Posterior vena cava (tissue), 2 donors: ENCODE measurements at regions not wholly inside any gene's neighbourhood (a gene's known extent, or its start where the extent isn't known, plus 50 kb on each side); places are given as distances from the start of the nearest gene placed in this dataset.

Experiments
- DNase-seq: peaks from one replicate; pipeline ENCODE4 v3.0.0-alpha.2; 2020; ENCODE audit warnings: low spot score
- intact Hi-C, 2 donors: fragments of 100-400 bp; cut with DNase I; formaldehyde crosslinking; loops; one replicate each; pipeline versions ENCODE4 v1.14.1 to v1.14.2; 2022 to 2023
- donor health status: DM: yes; HTN: yes; CAD: no.
- donor health status: DM: yes; HTN: yes; CAD: no.

DNA sequence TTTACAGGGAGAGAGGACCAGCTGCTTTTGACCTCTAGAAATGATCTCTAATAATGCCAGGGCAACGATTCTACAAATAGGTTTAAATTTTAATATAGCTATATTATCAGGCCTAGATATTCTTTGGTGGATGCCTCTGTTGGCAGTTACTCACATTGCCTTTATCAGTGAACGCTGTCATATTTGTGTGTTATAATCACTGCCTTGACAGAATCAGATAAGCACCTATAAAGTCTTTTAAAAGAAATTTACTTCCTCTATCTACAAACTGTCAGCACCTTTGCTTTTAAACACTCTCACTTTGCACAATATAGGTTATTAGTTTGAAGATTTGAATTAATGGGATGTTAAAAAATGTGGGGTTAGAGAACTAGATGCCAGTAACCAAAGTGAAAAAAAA is 324.1 kb downstream of the ZIC1 start:
- intact Hi-C loops = no loop called here
- no peak for DNase-seq

DNA sequence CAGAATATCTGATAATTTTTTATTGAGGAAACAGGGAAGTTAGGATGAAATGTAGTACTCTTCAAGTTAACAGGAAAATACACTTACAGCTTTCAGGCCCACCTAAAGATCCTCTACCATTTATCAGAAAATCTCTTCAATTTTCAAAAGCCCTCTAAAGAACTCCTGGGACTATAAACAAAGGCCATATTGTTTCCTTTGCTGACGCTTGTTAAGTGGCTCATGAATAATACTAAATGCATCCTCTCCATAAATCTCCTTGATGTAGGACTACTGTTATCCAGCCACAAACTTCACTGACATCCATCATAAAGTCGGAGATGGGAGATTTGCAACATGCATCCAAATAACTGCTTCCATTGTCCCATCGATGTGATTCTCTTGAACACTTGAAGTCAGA is 326.5 kb downstream of the ZIC1 start:
- no peak for DNase-seq
- intact Hi-C loops = no loop called here

DNA sequence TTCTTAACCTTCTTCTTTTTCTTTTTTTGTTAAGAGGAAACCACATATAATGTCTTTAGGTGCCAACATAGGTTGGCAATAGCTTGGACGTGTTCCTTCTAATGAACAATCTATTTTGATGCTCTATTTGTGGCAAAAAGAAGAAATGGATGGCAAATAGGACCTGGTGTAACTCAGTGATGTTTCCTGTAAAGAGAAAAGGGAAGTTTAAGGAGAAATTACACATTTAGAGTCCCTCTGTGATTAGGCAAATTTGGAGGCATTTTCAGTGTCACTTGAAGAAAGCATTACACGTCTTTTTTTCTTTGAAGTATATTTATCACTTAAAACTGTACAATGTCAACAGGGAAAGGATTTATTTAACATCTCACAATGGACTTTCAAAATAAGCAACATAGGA is 327.1 kb downstream of the ZIC1 start:
- DNase-seq = no peak
- intact Hi-C loops = no loop called here

DNA sequence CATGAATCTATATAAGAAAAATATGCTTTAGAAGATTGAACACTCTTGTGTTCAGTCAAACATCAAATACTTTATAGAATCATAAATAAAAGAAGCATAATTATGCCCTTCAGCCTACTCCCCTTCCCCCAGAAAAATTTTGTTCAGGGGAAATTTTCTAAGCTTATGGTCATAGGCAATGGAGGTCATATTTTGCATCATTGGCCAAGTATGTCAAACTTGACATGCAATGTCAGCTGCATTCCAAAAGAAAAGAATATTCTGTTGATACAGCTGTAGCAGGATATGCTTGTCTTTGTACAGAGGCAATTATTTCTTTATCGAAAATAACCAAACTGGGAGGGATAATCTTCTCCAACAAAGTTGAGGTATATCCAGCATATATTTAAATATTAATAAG is 328.2 kb downstream of the ZIC1 start:
- DNase-seq = no peak
- intact Hi-C loops = no loop called here

DNA sequence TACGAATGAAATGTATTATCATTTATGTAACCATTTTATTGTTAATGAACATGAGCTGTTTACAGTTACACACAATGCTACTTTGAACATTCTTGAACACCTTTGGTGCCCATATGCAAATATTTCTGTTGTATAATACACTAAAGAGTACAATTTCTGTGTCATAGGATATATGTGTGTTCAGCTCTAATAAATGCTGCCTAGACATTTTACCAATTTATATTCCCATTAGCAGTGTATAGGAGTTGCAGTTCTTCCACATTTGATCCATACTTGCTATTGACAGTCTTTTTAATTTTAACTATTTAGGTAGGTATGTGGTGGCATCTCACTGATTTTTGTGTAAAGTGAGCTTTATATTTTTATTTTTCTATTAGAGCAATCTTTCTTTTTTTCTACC is 331.8 kb downstream of the ZIC1 start:
- DNase-seq = no peak
- intact Hi-C loops = no loop called here

DNA sequence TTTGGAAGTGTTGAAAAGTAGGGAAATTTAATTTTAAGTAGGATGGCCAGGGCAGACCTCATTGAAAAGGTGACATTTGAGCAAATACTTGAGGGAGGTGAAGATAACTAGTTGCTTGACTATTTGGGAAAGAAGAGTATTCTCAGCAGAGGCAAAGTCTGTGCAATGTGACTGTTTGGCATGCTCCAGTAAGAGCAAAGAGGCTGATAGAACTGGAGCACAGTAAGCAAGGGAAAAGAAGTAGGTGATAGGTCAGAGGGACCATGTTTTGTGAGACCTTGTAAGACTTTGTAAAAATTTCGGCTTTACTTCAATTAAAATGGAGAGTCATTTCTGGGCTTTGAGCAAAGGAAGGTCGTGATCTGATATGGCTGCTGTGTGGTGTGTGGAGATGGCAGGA is 335.8 kb downstream of the ZIC1 start:
- intact Hi-C loops = no loop called here
- no peak for DNase-seq

DNA sequence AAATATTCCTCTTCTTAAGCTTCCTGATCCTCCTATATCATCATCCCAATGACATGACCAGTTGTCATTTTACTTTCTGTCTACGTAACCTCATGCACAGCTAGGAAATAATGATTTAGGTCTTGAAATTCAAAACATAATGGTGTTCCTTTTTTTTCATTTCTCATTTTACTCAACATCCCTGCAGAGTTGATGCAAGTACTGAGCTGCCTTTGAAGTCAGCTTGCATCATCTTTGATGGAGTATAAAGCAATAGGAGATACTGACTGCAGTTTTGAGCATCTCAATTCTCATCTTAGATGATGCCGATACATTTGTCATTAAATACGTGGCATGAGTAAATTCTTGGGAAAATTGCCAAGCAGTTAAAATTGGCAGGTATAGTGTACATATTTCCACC is 346.1 kb downstream of the ZIC1 start:
- no peak for DNase-seq
- intact Hi-C loops = no loop called here

DNA sequence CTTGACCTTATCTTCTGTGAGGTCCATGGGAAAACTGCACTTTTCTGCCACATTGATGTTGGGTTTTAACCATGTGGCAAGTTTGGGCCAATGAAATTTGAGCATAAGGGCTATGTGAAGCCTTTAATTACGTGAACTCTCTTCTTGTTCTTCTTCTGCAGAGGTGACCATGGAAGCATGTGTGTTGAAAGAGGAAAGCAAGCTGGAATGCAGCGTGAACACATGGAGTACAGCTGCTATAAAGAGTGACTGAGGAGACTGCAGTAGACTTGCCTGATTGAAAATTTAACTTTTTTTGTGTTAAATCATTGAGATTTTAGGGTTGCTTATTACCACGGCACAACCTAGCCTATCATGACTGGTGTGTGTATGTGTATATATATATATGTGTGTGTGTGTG is 347.3 kb downstream of the ZIC1 start:
- intact Hi-C loops = no loop called here

DNA sequence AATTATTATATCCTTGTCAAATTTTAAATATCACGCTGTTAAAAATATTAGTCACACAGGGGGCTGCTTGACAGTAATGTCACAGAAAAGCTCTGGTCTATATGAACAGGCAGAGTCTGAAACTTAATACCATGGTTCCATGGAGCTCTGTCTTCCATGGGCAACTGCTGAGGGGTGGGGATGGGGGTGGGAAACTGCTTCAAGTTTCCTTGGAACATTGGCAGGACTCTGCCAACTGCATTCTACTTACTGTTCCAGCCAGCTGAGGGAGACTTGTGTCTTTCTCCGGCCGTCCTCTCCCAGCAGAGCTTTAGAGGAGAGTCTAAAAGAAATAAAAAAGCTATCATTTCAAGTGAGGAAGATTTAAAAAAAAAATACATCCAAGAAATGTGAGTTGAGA is 348.7 kb downstream of the ZIC1 start:
- DNase-seq = no peak
- intact Hi-C loops = no loop called here

More for the DNA sequence above, 347.3 kb downstream of the ZIC1 start:
- no peak for DNase-seq

DNA sequence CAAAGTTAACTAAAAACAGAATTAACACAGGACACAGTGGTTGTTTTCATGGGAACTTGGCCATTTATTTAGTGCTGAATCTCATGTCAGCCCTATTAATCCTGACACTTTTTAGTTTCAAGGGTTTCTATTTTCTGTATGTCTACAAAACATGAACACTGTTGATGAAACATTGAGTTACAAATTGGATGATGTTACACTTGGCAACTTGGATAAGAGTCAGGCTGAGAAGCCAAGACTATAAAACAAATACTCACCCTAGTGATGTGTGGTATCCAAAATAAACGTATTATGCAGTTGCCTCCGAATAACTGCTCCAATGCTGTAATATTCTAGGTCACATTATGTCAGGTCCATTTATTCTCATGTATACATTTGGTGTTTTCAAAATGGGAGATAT is 349.6 kb downstream of the ZIC1 start:
- intact Hi-C loops = no loop called here
- DNase-seq = no peak

DNA sequence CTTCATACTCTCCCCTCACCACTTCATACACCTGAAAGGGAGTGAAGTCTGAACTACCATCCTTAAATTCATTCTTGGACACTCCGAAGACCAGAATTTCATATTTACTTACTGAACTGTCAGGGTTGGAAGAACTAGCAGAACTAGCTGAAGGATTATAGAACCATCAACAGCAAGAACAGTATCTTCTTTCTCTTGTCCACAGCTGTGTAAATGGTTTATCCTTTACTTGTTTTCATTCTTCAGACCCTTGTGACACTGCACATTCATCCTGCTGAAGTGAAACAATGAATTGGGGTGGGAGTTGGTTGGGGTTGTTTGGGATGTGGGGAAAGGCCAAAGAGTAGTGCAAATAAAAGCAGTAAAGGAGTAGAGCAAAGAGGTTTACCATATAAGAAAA is 350.9 kb downstream of the ZIC1 start:
- no peak for DNase-seq
- intact Hi-C loops = no loop called here

DNA sequence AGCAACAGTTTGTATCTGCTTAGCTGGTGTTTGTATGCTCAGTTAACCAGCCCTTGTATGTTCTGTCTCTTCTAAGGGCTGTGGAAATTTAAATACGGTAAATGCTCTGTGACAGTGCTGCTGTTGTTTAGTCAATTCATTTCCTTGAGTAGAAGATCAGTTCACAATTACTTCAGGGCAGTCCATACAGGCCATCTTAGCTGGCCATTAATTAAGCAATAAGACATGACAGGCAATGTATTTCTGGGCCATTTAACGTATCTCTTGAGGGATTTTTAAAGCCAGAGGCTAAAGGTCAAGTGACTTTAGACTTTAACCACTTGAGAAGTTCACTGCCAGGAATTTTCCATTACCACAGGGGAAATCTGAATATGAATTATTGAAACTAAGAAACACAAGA is 351.8 kb downstream of the ZIC1 start:
- intact Hi-C loops = no loop called here
- DNase-seq = no peak

DNA sequence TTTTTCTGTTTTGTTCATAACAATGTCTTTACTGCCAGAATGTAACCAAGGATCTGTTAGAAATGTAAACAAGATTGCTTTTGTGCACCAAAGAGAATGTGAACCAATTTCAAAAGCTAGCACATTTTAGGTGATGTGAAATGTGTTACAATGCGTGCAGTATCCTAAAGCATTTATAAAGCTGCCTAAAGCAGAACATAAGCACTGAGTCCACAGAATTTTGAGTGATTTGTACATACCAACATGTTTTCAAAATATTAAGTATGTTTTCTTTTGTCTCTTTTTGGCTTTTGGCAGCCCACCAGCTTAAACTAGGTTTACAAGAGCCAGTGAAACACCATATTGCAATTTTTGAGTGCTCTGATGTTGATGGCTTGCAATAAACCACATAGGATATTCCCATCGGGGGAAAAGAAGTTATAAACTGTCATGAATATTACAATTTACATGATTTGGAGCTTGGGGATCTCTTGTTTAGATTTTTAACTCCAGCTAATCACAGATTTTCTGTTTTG is 364.0 kb downstream of the ZIC1 start:
- no peak for DNase-seq
- intact Hi-C loops = no loop called here

DNA sequence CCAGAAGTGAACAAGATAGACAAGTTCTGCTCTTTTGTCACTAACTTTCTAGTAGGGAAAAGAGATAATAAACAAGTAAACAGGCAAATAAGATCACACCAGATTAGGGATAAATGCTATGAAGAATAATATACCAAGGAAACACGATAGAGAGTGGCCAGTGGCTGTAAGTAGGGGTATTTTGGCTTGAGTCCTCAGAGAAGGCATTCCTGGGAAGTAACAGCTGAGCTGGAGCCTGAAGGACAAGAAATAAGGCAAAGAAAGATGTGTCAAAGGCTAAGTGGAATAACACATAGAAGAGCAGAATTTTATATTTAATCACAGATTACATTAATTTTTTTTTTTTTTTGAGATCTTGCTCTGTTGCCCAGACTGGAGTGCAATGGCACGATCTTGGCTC is 366.2 kb downstream of the ZIC1 start:
- intact Hi-C loops = no loop called here
- DNase-seq = no peak

DNA sequence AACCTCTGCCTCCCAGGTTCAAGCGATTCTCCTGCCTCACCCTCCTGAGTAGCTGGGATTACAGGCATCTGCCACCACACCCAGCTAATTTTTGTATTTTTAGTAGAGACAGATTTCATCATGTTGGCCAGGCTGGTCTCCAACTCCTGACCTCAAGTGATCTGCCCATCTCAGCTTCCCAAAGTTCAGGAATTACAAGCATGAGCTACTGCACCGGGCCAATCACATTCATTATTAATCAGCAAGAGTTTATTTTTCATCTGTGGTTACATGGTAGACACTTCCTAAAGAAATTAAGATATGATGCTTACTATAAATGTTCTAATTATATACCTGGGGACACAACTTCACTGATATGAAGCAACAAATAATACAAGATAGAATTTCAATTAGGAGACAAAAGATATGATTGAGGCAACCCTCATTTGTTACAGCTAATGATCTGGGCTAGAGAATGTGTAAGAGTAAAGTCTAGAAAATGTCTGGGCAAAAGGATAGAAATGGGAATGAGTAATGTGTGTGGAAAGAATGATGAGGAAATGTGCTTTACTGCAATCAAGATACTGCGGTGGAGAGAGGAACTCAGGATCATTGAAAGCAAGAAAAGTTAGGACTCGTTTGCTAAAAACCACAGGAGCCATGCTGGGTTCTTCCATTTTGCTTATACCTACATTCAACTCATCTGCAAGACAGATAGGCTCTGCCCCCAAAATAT is 366.8 kb downstream of the ZIC1 start:
- DNase-seq = no peak
- intact Hi-C loops = no loop called here

DNA sequence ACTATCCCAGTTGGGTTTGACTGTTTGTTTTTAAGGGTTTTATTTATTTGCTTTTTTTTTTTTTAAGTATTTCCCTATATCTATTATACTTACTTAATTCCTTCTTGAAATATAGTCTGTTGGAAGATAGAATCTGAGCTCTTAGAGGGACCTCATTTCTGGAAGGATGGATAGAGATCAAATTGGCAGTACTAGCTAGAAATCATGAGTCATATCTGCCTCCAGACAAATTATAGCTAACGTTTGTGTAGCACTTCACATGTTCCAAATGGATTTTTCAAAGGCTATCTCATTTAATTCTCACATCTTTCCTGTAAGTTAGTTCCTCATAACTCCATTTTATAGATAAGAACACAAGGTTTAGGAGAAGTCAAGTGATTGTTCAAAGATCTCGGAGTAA is 384.7 kb downstream of the ZIC1 start:
- DNase-seq = no peak
- intact Hi-C loops = no loop called here

DNA sequence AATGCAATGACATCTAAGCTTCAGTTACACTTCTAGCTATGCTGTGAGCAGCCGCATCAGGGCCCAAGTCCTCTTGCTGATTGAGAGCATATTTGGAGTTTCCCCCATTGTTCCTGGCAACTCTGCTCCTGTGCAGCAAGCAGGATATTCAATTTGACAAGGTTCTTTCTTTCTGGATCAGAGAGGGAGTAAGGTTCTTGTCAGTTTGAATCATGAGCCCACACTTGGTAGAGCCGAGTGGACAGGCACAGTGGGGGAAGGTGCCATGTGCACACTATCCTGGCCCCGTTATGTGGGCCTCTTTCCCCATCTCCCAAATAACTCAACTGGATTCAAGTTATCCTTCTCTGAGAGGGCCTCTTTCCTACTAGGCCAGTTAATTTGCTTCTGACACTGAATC is 385.4 kb downstream of the ZIC1 start:
- intact Hi-C loops = no loop called here
- peak; percentile 45 for DNase-seq

DNA sequence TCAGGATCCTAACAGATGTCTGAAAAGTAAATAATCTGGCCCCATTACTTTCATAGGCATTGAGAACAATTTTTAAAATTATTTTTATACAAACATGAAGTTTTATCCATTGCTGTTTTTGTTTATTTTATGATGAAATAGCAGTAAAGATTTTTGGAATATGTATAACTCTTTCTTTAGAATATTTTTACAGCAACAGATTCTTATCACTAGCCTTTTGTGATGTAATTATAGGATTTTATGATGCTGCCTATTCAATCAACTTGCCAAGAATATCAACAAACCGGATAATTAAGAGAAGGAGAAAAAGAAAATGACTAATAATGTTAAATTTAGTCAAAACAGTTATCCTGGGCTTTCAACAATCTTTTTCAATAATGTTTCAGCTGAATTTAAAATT is 386.3 kb downstream of the ZIC1 start:
- intact Hi-C loops = no loop called here

DNA sequence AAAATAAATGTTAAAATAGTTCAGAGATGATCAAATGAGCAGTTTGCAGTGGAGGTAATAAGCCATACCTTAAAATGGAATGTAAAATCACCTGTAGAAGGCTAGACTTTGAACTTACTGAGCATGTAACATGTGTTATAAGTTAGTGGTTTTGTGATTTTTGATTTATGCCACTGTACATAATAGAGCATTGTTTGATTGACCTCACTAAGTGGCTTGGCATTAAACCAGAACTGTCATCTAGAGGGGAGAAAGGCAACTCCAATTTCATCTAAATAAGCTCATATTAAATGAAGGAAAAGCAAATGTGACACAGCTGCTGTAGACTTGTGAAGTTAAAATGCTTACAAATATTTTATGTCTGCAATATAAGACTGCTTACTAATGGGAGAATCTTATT is 387.9 kb downstream of the ZIC1 start:
- intact Hi-C loops = no loop called here
- no peak for DNase-seq

More for the DNA sequence above, 386.3 kb downstream of the ZIC1 start:
- no peak for DNase-seq

DNA sequence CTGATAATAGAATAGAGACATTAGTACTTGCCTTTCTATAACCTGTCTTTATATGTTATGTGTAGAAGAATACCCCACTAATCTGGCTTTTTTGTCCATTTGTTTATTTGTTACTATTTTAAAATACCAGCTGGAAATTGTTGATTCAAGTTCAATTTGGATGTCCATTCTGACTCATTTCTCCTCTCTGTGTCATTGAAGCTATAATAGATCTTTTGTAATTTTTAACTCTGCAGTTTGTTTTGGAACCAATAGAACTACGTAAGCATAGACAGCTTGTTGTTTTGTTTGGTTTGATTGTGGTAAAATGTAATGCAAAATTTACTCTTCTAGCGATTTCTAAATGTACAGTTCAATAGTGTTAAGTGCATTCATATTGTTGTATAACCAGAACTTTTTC is 390.4 kb downstream of the ZIC1 start:
- DNase-seq = no peak
- intact Hi-C loops = no loop called here

DNA sequence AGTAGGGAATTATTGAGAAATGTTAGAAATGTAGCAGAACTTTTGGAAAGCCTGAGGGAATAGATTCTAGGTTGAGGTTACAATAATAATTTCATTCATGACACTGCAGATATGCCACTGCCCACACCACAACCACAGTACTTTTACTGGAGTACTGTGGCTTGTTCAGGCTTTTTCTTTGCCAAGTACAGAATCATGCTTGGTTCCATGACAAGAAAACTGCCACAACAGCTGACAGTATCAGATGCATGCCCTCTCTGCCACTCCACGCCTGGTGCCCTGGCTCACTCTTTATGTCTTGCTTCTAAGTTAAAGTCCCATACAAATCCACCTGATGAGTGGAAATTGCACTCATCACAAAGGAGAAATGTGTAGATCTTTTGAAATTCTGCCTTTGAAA is 398.6 kb downstream of the ZIC1 start:
- no peak for DNase-seq

DNA sequence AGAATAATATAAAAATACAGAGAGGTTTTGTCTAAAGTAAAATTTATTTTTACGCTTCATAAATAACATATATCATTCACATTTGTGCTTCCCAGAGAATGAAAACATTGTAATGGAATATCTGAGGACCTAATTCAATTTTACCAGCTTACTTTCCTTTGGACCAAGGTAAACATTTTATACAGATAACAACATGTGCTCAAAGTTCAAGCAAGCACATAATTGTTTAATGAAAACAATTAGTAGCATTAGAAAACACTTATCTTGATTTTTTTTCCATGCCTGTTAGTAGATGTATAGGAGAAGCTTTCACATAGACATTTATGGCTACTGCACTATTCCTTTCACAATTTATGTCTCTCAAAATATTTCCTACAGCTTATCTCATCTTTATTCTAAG is 400.0 kb downstream of the ZIC1 start:
- DNase-seq = no peak
- intact Hi-C loops = no loop called here

More for the DNA sequence above, 398.6 kb downstream of the ZIC1 start:
- intact Hi-C loops = no loop called here
